SKM-1 (cell line): ENCODE measurements at regions not wholly inside any gene's neighbourhood (a gene's known extent, or its start where the extent isn't known, plus 50 kb on each side); places are given as distances from the start of the nearest gene placed in this dataset.

Source experiments
- DNase-seq: peaks from one replicate; lab custom pipeline; 2025; ENCODE audit not compliant: unreplicated experiment; lab: John Stamatoyannopoulos, UW

- no peak for DNase-seq
Measured at GRCh38 chr1:117798550-117798949, 130.9 kb downstream of the GDAP2 start.

- no peak for DNase-seq
Measured at GRCh38 chr1:117802531-117803257, 126.7 kb downstream of the GDAP2 start.

- no peak for DNase-seq
Measured at GRCh38 chr1:117803318-117803717, 126.1 kb downstream of the GDAP2 start.

- no peak for DNase-seq
Measured at GRCh38 chr1:117809764-117810163, 119.7 kb downstream of the GDAP2 start.

GRCh38 chr1:117810553-117810952 is 118.9 kb downstream of the GDAP2 start:
- DNase-seq: no peak

GRCh38 chr1:117812869-117813511 is 116.4 kb downstream of the GDAP2 start:
- DNase-seq: no peak
